WTC11 (cell line): ENCODE measurements at regions not wholly inside any gene's neighbourhood (a gene's known extent, or its start where the extent isn't known, plus 50 kb on each side); places are given as distances from the start of the nearest gene placed in this dataset.

Source experiments
- ATAC-seq: fragments of 200-7000 bp; cut with Tn5 transposase; 2 replicates; pipeline ENCODE4 v1.10.0; 2021; ENCODE audit warnings: mild to moderate bottlenecking, moderate library complexity
- CTCF ChIA-PET: fragments of 300-600 bp; sonication (Branson Sonifier 250); formaldehyde crosslinking; loops from one replicate; lab custom pipeline; 2021; ENCODE audit warnings: antibody characterized with exemption; lab: Charles Lee
- POLR2A ChIA-PET: fragments of 350-600 bp; sonication (Branson Sonifier 250); formaldehyde crosslinking; loops from one replicate; lab custom pipeline; 2021; ENCODE audit warnings: antibody characterized with exemption; lab: Charles Lee
- DNase-seq: peaks from one replicate; pipeline ENCODE4 v3.0.0; 2021; ENCODE audit warnings: low spot score
- H3K27ac Mint-ChIP-seq: 2 replicates; pipeline ENCODE4 v1.8.0; 2021; ENCODE audit warnings: mixed read lengths
- H3K27me3 Mint-ChIP-seq: 2 replicates; pipeline ENCODE4 v1.8.0; 2021; ENCODE audit warnings: low read depth, mild to moderate bottlenecking, moderate library complexity, mixed read lengths
- H3K36me3 Mint-ChIP-seq: 2 replicates; pipeline ENCODE4 v1.8.0; 2021; ENCODE audit warnings: mixed read lengths
- H3K4me1 Mint-ChIP-seq: 2 replicates; pipeline ENCODE4 v1.8.0; 2022; ENCODE audit warnings: mixed read lengths
- H3K4me3 Mint-ChIP-seq: 2 replicates; pipeline ENCODE4 v1.8.0; 2021; ENCODE audit warnings: mild to moderate bottlenecking, moderate library complexity, mixed read lengths
- H3K9me3 Mint-ChIP-seq: 2 replicates; pipeline ENCODE4 v1.8.0; 2021; ENCODE audit warnings: mixed read lengths
- ATF3 ChIP-seq: sonication (generic); formaldehyde crosslinking; conservative IDR thresholded peaks from 2 replicates; pipeline ENCODE4 v1.8.1; 2022; ENCODE audit warnings: mild to moderate bottlenecking, missing genetic modification reagents
- CREB1 ChIP-seq: sonication (generic); formaldehyde crosslinking; IDR thresholded peaks from 2 replicates; pipeline ENCODE4 v1.8.0; 2023; ENCODE audit warnings: mild to moderate bottlenecking, missing genetic modification reagents
- CTCF ChIP-seq: fragments of 200-600 bp; IDR thresholded peaks from 2 replicates; pipeline ENCODE4 v1.8.0; 2022; ENCODE audit warnings: antibody characterized with exemption
- ERG ChIP-seq: fragments of 250-450 bp; sonication (Bioruptor Pico); IDR thresholded peaks from 2 replicates; pipeline ENCODE4 v1.8.0; 2021; ENCODE audit warnings: mild to moderate bottlenecking
- ETV6 ChIP-seq: sonication (generic); formaldehyde crosslinking; IDR thresholded peaks from 2 replicates; pipeline ENCODE4 v1.8.1; 2022; ENCODE audit warnings: mild to moderate bottlenecking, missing genetic modification reagents
- FOXP1 ChIP-seq: sonication (generic); formaldehyde crosslinking; IDR thresholded peaks from 2 replicates; pipeline ENCODE4 v1.8.0; 2022; ENCODE audit warnings: missing genetic modification reagents, mild to moderate bottlenecking, moderate library complexity, borderline replicate concordance
- FOXP4 ChIP-seq: sonication (generic); formaldehyde crosslinking; IDR thresholded peaks from 2 replicates; pipeline ENCODE4 v1.8.0; 2022; ENCODE audit warnings: mild to moderate bottlenecking, missing genetic modification reagents
- KAT7 ChIP-seq: sonication (generic); formaldehyde crosslinking; IDR thresholded peaks from 2 replicates; pipeline ENCODE4 v1.8.1; 2023; ENCODE audit warnings: missing genetic modification reagents, mild to moderate bottlenecking, borderline replicate concordance
- MXD4 ChIP-seq: fragments of 250-450 bp; sonication (Bioruptor Pico); IDR thresholded peaks from 2 replicates; pipeline ENCODE4 v1.8.0; 2021; ENCODE audit warnings: mild to moderate bottlenecking, moderate library complexity, borderline replicate concordance
- NFATC4 ChIP-seq: fragments of 250-450 bp; sonication (Bioruptor Pico); IDR thresholded peaks from 2 replicates; pipeline ENCODE4 v1.9.0; 2021; ENCODE audit warnings: mild to moderate bottlenecking
- NR3C1 ChIP-seq: sonication (generic); formaldehyde crosslinking; conservative IDR thresholded peaks from 2 replicates; pipeline ENCODE4 v1.8.1; 2023; ENCODE audit warnings: low read depth, mild to moderate bottlenecking, missing genetic modification reagents
- OVOL2 ChIP-seq: fragments of 250-450 bp; sonication (Bioruptor Pico); IDR thresholded peaks from 2 replicates; pipeline ENCODE4 v1.9.0; 2021; ENCODE audit warnings: mild to moderate bottlenecking, borderline replicate concordance
- SMAD3 ChIP-seq: sonication (generic); formaldehyde crosslinking; IDR thresholded peaks from 2 replicates; pipeline ENCODE4 v1.8.0; 2022; ENCODE audit warnings: missing genetic modification reagents, mild to moderate bottlenecking, borderline replicate concordance
- SOX15 ChIP-seq: fragments of 250-450 bp; sonication (Bioruptor Pico); IDR thresholded peaks from 2 replicates; pipeline ENCODE4 v1.9.0; 2021; ENCODE audit warnings: mild to moderate bottlenecking
- TEAD4 ChIP-seq: sonication (generic); formaldehyde crosslinking; IDR thresholded peaks from 2 replicates; pipeline ENCODE4 v1.8.0; 2022; ENCODE audit warnings: mild to moderate bottlenecking, missing genetic modification reagents
- TP53 ChIP-seq: sonication (generic); formaldehyde crosslinking; IDR thresholded peaks from 2 replicates; pipeline ENCODE4 v1.8.1; 2023; ENCODE audit warnings: mild to moderate bottlenecking, missing genetic modification reagents
- ZBTB43 ChIP-seq: sonication (generic); formaldehyde crosslinking; IDR thresholded peaks from 2 replicates; pipeline ENCODE4 v1.8.1; 2023; ENCODE audit warnings: mild to moderate bottlenecking, missing genetic modification reagents
- ZNF219 ChIP-seq: sonication (generic); formaldehyde crosslinking; IDR thresholded peaks from 2 replicates; pipeline ENCODE4 v1.8.0; 2023; ENCODE audit warnings: missing genetic modification reagents, mild to moderate bottlenecking, borderline replicate concordance
- ZNF317 ChIP-seq: sonication (generic); formaldehyde crosslinking; IDR thresholded peaks from 2 replicates; pipeline ENCODE4 v1.8.1; 2023; ENCODE audit warnings: low read depth, mild to moderate bottlenecking, moderate library complexity, missing genetic modification reagents, borderline replicate concordance
- TF ChIP-seq, protein P1 (sequence below): sonication (generic); formaldehyde crosslinking; IDR thresholded peaks from 2 replicates; pipeline ENCODE4 v1.8.1; 2022; ENCODE audit warnings: mild to moderate bottlenecking, moderate library complexity, missing genetic modification reagents
- TF ChIP-seq, protein P2 (sequence below): sonication (generic); formaldehyde crosslinking; IDR thresholded peaks from 2 replicates; pipeline ENCODE4 v1.8.0; 2023; ENCODE audit warnings: mild to moderate bottlenecking, missing genetic modification reagents

GRCh38 chr10:24792638-24793037, 69.0 kb upstream of the ARHGAP21 start (continued):
- TF ChIP-seq CTCF = no peak
- no peak for TF ChIP-seq ERG (CRISPR knock-in tag)

GRCh38 chr10:24791084-24791726, 67.5 kb upstream of the ARHGAP21 start:
- DNase-seq (no peak), ATAC-seq (no peak)
- POLR2A ChIA-PET = no interaction called here
- H3K4me3 Mint-ChIP-seq = no peak overlapping the region
- CTCF ChIA-PET = no interaction called here
- H3K27me3 Mint-ChIP-seq = no peaks in the 10 kb centered on the region
- no peak overlapping the region for H3K27ac Mint-ChIP-seq
- H3K4me1 Mint-ChIP-seq = no peaks in the 10 kb centered on the region
- H3K36me3 Mint-ChIP-seq = no peaks in the 10 kb centered on the region
- TF ChIP-seq OVOL2 (CRISPR knock-in tag) (no peak), ZBTB43 (CRISPR knock-in tag) (no peak)
- H3K9me3 Mint-ChIP-seq = peaks cover 11% of the 10 kb centered on the region; the same call in 1 of the 2 replicates

GRCh38 chr10:24790599-24790998, 66.9 kb upstream of the ARHGAP21 start:
- ChIA-PET POLR2A (no interaction called here), CTCF (interaction anchor here (1.1 kb wide), 1 partner anchor 291 kb away, joined by 3 read pairs; no protein-coding TSS in a partner anchor)
- Mint-ChIP-seq H3K27me3 (no peaks in the 10 kb centered on the region), H3K9me3 (peaks cover 11% of the 10 kb centered on the region; the same call in 1 of the 2 replicates), H3K4me3 (no peak overlapping the region), H3K27ac (no peak overlapping the region), H3K4me1 (no peaks in the 10 kb centered on the region), H3K36me3 (no peaks in the 10 kb centered on the region)
- ATAC-seq (no peak), DNase-seq (no peak)
- TF ChIP-seq, protein P1, sequence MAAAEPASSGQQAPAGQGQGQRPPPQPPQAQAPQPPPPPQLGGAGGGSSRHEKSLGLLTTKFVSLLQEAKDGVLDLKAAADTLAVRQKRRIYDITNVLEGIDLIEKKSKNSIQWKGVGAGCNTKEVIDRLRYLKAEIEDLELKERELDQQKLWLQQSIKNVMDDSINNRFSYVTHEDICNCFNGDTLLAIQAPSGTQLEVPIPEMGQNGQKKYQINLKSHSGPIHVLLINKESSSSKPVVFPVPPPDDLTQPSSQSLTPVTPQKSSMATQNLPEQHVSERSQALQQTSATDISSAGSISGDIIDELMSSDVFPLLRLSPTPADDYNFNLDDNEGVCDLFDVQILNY (CRISPR knock-in tag) = no peak
- no peak for TF ChIP-seq MXD4 (CRISPR knock-in tag)
- TF ChIP-seq ATF3 = no peak
- TF ChIP-seq, protein P2, sequence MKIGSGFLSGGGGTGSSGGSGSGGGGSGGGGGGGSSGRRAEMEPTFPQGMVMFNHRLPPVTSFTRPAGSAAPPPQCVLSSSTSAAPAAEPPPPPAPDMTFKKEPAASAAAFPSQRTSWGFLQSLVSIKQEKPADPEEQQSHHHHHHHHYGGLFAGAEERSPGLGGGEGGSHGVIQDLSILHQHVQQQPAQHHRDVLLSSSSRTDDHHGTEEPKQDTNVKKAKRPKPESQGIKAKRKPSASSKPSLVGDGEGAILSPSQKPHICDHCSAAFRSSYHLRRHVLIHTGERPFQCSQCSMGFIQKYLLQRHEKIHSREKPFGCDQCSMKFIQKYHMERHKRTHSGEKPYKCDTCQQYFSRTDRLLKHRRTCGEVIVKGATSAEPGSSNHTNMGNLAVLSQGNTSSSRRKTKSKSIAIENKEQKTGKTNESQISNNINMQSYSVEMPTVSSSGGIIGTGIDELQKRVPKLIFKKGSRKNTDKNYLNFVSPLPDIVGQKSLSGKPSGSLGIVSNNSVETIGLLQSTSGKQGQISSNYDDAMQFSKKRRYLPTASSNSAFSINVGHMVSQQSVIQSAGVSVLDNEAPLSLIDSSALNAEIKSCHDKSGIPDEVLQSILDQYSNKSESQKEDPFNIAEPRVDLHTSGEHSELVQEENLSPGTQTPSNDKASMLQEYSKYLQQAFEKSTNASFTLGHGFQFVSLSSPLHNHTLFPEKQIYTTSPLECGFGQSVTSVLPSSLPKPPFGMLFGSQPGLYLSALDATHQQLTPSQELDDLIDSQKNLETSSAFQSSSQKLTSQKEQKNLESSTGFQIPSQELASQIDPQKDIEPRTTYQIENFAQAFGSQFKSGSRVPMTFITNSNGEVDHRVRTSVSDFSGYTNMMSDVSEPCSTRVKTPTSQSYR = no peak
- no peak for TF ChIP-seq NR3C1 (CRISPR knock-in tag)
- no peak for TF ChIP-seq NFATC4 (CRISPR knock-in tag)
- TF ChIP-seq FOXP1 (CRISPR knock-in tag) = no peak
- no peak for TF ChIP-seq KAT7
- no peak for TF ChIP-seq CREB1 (CRISPR knock-in tag)
- no peak for TF ChIP-seq ZNF219 (CRISPR knock-in tag)
- TF ChIP-seq TP53 (CRISPR knock-in tag) = no peak
- TF ChIP-seq ZNF317 = no peak
- TF ChIP-seq SOX15 = no peak
- no peak for TF ChIP-seq ETV6
- no peak for TF ChIP-seq FOXP4 (CRISPR knock-in tag)
- TF ChIP-seq SMAD3 = no peak
- TF ChIP-seq TEAD4 (CRISPR knock-in tag) = no peak
